ENCODE measurements at regions not wholly inside any gene's neighbourhood (a gene's known extent, or its start where the extent isn't known, plus 50 kb on each side); places are given as distances from the start of the nearest gene placed in this dataset.
A peak's percentile ranks its signal among the peaks of the same experiment; 100 is the strongest.

GRCh38 chr5:67530609-67531255 is 334.1 kb upstream of the CD180 start (continued):
- TF ChIP-seq EGR2 (tag by site-specific recombination; IDR thresholded peaks at IDR 0.05; ENCODE audit: low read depth): no peak
- peak; percentile 56 for TF ChIP-seq ZBTB21 (tag by site-specific recombination; IDR thresholded peaks at IDR 0.05)
- TF ChIP-seq ZNF600 (tag by site-specific recombination; IDR thresholded peaks at IDR 0.05): peak; percentile 62; the same call in 1 of the 2 replicates
- TF ChIP-seq PRDM6 (tag by site-specific recombination; IDR thresholded peaks at IDR 0.05): peak; percentile 64
- TF ChIP-seq ZNF488 (tag by site-specific recombination; IDR thresholded peaks at IDR 0.05): no peak
- TF ChIP-seq ZNF645 (tag by site-specific recombination; IDR thresholded peaks at IDR 0.05): no peak
- no peak for TF ChIP-seq ZNF48 (tag by site-specific recombination; IDR thresholded peaks at IDR 0.05)
- TF ChIP-seq ZNF610 (tag by site-specific recombination; IDR thresholded peaks at IDR 0.05; ENCODE audit: borderline replicate concordance): no peak
- TF ChIP-seq ZSCAN16 (tag by site-specific recombination; IDR thresholded peaks at IDR 0.05): no peak
- TF ChIP-seq ZBTB48 (tag by site-specific recombination; IDR thresholded peaks at IDR 0.05): no peak
- no peak for TF ChIP-seq ZNF555 (tag by site-specific recombination; conservative IDR thresholded peaks at IDR 0.05)
- TF ChIP-seq KLF10 (tag by site-specific recombination; IDR thresholded peaks at IDR 0.05): no peak
- TF ChIP-seq IKZF3 (tag by site-specific recombination; IDR thresholded peaks at IDR 0.05): 0 out of 2 replicates have a peak, but pooled peaks have one; percentile 27
- peak; percentile 12; the same call in 1 of the 2 replicates for TF ChIP-seq ZNF398 (tag by site-specific recombination; IDR thresholded peaks at IDR 0.05)
- TF ChIP-seq ZIC2 (tag by site-specific recombination; IDR thresholded peaks at IDR 0.05): 0 out of 2 replicates have a peak, but pooled peaks have one; percentile 23
- no peak for TF ChIP-seq ZNF639 (tag by site-specific recombination; IDR thresholded peaks at IDR 0.05)
- 0 out of 2 replicates have a peak, but pooled peaks have one; percentile 38 for TF ChIP-seq ZNF561 (tag by site-specific recombination; IDR thresholded peaks at IDR 0.05; ENCODE audit: borderline replicate concordance)
- no peak for TF ChIP-seq ZSCAN18 (tag by site-specific recombination; IDR thresholded peaks at IDR 0.05)
- no peak for TF ChIP-seq ZNF558 (tag by site-specific recombination; IDR thresholded peaks at IDR 0.05)
- no peak for TF ChIP-seq PRDM4 (tag by site-specific recombination; IDR thresholded peaks at IDR 0.05)
- peak; percentile 55; the same call in 1 of the 2 replicates for TF ChIP-seq HIC1 (tag by site-specific recombination; IDR thresholded peaks at IDR 0.05)
- TF ChIP-seq ZNF843 (tag by site-specific recombination; IDR thresholded peaks at IDR 0.05): peak; percentile 36; the same call in 1 of the 2 replicates
- no peak for TF ChIP-seq AEBP2 (tag by site-specific recombination; IDR thresholded peaks at IDR 0.05; ENCODE audit: borderline replicate concordance)

Data from HEK293 (cell line).